Astrocyte of the spinal cord (primary cell): ENCODE measurements at regions not wholly inside any gene's neighbourhood (a gene's known extent, or its start where the extent isn't known, plus 50 kb on each side); places are given as distances from the start of the nearest gene placed in this dataset.

ENCODE experiments used
- DNase-seq: peaks from one replicate; pipeline ENCODE4 v3.0.0; 2011; ENCODE audit warnings: low read depth, low spot score
- H3K4me3 ChIP-seq: 2 replicates; pipeline ENCODE4 v1.5.1; 2011; ENCODE audit warnings: low read depth, mild to moderate bottlenecking, low read length, moderate library complexity
- CTCF ChIP-seq: IDR thresholded peaks from 2 replicates; pipeline ENCODE4 v1.5.1; 2012; ENCODE audit warnings: low read depth, mild to moderate bottlenecking, low read length, inconsistent platforms
- in situ Hi-C: cut with HindIII; loops from 2 replicates; pipeline ENCODE4 v1.10.0; 2017; ENCODE audit warnings: low sequenced_read_pairs

GRCh38 chr17:34527908-34528470, 51.4 kb upstream of the TMEM132E start:
- in situ Hi-C loops: no loop called here
- no peak for DNase-seq
- no peak overlapping the region for H3K4me3 ChIP-seq
- no peak for TF ChIP-seq CTCF

GRCh38 chr17:34527136-34527907, 52.1 kb upstream of the TMEM132E start:
- in situ Hi-C loops: no loop called here
- TF ChIP-seq CTCF: no peak
- DNase-seq: no peak
- no peak overlapping the region for H3K4me3 ChIP-seq

- TF ChIP-seq CTCF: no peak
Observed at GRCh38 chr17:34525651-34526050, 53.7 kb upstream of the TMEM132E start.

GRCh38 chr17:34521955-34522354, 57.4 kb upstream of the TMEM132E start:
- TF ChIP-seq CTCF: no peak
- DNase-seq: no peak
- in situ Hi-C loops: no loop called here
- no peak overlapping the region for H3K4me3 ChIP-seq

More at GRCh38 chr17:34525651-34526050, 53.7 kb upstream of the TMEM132E start:
- in situ Hi-C loops: no loop called here
- no peak for DNase-seq
- H3K4me3 ChIP-seq: no peak overlapping the region

- peak; percentile 25 for TF ChIP-seq CTCF
- in situ Hi-C loops: no loop called here
- DNase-seq: no peak
- no peak overlapping the region for H3K4me3 ChIP-seq
Observed at GRCh38 chr17:34519282-34519681, 60.1 kb upstream of the TMEM132E start.

- DNase-seq: no peak
- TF ChIP-seq CTCF: no peak
- in situ Hi-C loops: no loop called here
Observed at GRCh38 chr17:34517406-34517805, 62.0 kb upstream of the TMEM132E start.

More at GRCh38 chr17:34517406-34517805, 62.0 kb upstream of the TMEM132E start:
- H3K4me3 ChIP-seq: no peak overlapping the region
